OCI-LY3 (cell line): ENCODE measurements at regions not wholly inside any gene's neighbourhood (a gene's known extent, or its start where the extent isn't known, plus 50 kb on each side); places are given as distances from the start of the nearest gene placed in this dataset.

ENCODE experiments used
- H2AFZ ChIP-seq: fragments of 200-600, 300-600 bp; shearing (Covaris generic); 2 replicates; pipeline ENCODE4 v1.6.0; 2014; ENCODE audit warnings: antibody characterized with exemption, low read depth, low read length
- H3K27ac ChIP-seq: fragments of 200-600, 300-600 bp; sonication (generic); 2 replicates; pipeline ENCODE4 v1.5.1; 2014; ENCODE audit warnings: mild to moderate bottlenecking, low read length, moderate library complexity, mixed read lengths
- H3K27me3 ChIP-seq: fragments of 200-600, 300-600 bp; sonication (generic); 2 replicates; pipeline ENCODE4 v1.6.1; 2014; ENCODE audit warnings: low read depth, low read length, mixed read lengths
- H3K36me3 ChIP-seq: fragments of 200-600, 300-600 bp; sonication (generic); replicated peaks from 2 replicates; pipeline ENCODE3; 2014; ENCODE audit warnings: low read depth, low read length, mixed read lengths
- H3K4me1 ChIP-seq: fragments of 300-600, 200-600 bp; sonication (generic); 2 replicates; pipeline ENCODE4 v1.6.1; 2014; ENCODE audit warnings: low read length, mixed read lengths
- H3K4me2 ChIP-seq: fragments of 200-600, 300-600 bp; sonication (generic); 2 replicates; pipeline ENCODE4 v1.6.1; 2014; ENCODE audit warnings: low read length, mixed read lengths
- H3K4me3 ChIP-seq: fragments of 300-600, 200-600 bp; sonication (generic); 2 replicates; pipeline ENCODE4 v1.5.1; 2014; ENCODE audit warnings: antibody characterized with exemption, mild to moderate bottlenecking, low read length, moderate library complexity
- H3K79me2 ChIP-seq: fragments of 300-600, 200-600 bp; shearing (Covaris generic); 2 replicates; pipeline ENCODE4 v1.6.1; 2014; ENCODE audit warnings: mild to moderate bottlenecking, low read length, mixed read lengths
- H3K9ac ChIP-seq: fragments of 300-600, 200-600 bp; shearing (Covaris generic); 2 replicates; pipeline ENCODE4 v1.6.0; 2014; ENCODE audit warnings: mild to moderate bottlenecking, low read length, moderate library complexity
- H3K9me3 ChIP-seq: fragments of 200-600, 300-600 bp; shearing (Covaris generic); 2 replicates; pipeline ENCODE4 v1.6.1; 2014; ENCODE audit warnings: low read length, mixed read lengths; ENCODE audit not compliant: insufficient read depth
- H4K20me1 ChIP-seq: fragments of 200-600, 300-600 bp; sonication (generic); 2 replicates; pipeline ENCODE4 v1.6.1; 2016; ENCODE audit warnings: low read length, mixed read lengths; ENCODE audit not compliant: insufficient read depth
- EZH2phosphoT487 ChIP-seq: fragments of 200-600 bp; shearing (Covaris generic); IDR thresholded peaks from 2 replicates; pipeline ENCODE4 v1.6.1; 2018; ENCODE audit warnings: antibody characterized with exemption, mixed run types, low read depth
- TF ChIP-seq, protein P1 (sequence below): fragments of 200-600, 300-600 bp; sonication (generic); IDR thresholded peaks from 2 replicates; pipeline ENCODE4 v1.5.1; 2014; ENCODE audit warnings: antibody characterized with exemption, low read length, low read depth

DNA sequence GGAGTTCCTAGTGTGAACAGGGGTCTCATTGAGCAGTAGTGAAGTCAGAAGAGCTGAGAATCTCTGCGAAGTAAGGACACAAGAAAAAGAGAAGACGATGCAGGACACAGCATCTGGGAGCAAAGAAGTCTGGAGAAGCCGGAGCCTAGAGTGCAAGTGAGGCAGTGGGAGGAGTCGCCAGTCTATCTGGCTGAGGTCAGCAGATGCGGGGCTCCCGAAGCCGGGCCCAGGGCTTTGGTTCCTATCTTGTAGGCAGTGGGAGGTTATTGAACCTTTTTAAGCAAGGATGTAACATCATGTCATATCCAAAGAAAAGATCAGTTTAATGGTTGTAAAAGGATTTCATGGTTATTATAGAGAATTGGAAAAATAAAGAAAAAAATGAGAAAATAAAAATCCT is 90.8 kb upstream of the KCTD1 start:
- Histone ChIP-seq H3K27me3 (0 out of 2 replicates have a peak, but pooled peaks cover 3% of the 10 kb centered on the region), H3K4me1 (peaks cover 22% of the 10 kb centered on the region), H3K79me2 (no peaks in the 10 kb centered on the region), H3K9ac (no peak overlapping the region), H3K36me3 (no peaks in the 10 kb centered on the region), H3K4me2 (no peak overlapping the region), H3K9me3 (no peaks in the 10 kb centered on the region), H3K4me3 (no peak overlapping the region), H4K20me1 (no peaks in the 10 kb centered on the region), H2AFZ (no peak overlapping the region), H3K27ac (no peak overlapping the region)
- TF ChIP-seq, protein P1, sequence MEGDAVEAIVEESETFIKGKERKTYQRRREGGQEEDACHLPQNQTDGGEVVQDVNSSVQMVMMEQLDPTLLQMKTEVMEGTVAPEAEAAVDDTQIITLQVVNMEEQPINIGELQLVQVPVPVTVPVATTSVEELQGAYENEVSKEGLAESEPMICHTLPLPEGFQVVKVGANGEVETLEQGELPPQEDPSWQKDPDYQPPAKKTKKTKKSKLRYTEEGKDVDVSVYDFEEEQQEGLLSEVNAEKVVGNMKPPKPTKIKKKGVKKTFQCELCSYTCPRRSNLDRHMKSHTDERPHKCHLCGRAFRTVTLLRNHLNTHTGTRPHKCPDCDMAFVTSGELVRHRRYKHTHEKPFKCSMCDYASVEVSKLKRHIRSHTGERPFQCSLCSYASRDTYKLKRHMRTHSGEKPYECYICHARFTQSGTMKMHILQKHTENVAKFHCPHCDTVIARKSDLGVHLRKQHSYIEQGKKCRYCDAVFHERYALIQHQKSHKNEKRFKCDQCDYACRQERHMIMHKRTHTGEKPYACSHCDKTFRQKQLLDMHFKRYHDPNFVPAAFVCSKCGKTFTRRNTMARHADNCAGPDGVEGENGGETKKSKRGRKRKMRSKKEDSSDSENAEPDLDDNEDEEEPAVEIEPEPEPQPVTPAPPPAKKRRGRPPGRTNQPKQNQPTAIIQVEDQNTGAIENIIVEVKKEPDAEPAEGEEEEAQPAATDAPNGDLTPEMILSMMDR, result no peak
- TF ChIP-seq EZH2phosphoT487, result no peak

DNA sequence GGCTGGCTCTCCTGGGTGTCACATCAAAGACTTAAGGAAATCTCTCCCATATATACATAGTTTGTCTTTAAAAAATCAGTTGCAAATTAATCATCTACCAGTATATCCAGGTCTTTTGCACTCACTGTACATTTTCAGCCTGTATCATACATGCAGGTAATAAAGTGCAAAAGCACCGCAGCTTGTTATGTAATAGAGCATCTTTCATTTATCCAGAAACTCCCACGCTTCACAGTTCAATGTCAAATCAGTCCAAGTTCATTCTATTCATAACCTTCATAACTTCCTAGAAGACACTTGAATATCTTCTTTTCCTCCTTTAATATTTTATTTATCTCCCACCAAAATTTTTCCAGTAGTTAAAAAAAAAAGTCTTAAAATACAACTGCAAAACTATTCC is 89.6 kb upstream of the KCTD1 start:
- no peaks in the 10 kb centered on the region for H3K79me2 ChIP-seq
- H3K36me3 ChIP-seq, result no peaks in the 10 kb centered on the region
- 0 out of 2 replicates have a peak, but pooled peaks cover 3% of the 10 kb centered on the region for H3K27me3 ChIP-seq
- H3K27ac ChIP-seq, result no peak overlapping the region
- TF ChIP-seq, protein P1, result no peak
- TF ChIP-seq EZH2phosphoT487, result no peak
- H3K4me2 ChIP-seq, result no peak overlapping the region
- H2AFZ ChIP-seq, result no peak overlapping the region
- no peaks in the 10 kb centered on the region for H3K9me3 ChIP-seq
- no peaks in the 10 kb centered on the region for H4K20me1 ChIP-seq
- no peak overlapping the region for H3K9ac ChIP-seq
- peaks cover 20% of the 10 kb centered on the region for H3K4me1 ChIP-seq
- no peak overlapping the region for H3K4me3 ChIP-seq

DNA sequence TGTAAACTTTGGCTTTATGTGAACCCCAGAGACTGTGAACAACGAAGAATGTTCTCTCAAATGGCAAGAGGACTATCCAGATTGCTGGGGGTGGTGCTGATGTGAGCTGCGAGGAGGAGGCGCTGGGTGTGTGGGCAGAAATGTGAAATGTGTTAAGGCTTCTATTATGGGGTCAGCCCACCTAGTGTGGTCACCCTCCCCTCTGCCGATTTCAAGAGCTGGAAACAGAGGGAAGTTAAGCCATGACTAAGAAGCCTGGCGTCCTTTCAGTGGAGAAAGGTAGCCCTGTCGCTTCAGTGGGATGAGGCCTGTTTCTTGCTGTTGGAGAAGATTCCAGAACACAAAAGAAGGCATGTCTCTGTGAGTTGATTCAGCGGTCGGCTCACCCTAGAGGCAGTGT is 89.0 kb upstream of the KCTD1 start:
- Histone ChIP-seq H3K27ac (no peak overlapping the region), H4K20me1 (no peaks in the 10 kb centered on the region), H2AFZ (no peak overlapping the region), H3K27me3 (0 out of 2 replicates have a peak, but pooled peaks cover 3% of the 10 kb centered on the region), H3K79me2 (no peaks in the 10 kb centered on the region), H3K4me1 (peaks cover 20% of the 10 kb centered on the region), H3K36me3 (no peaks in the 10 kb centered on the region), H3K4me3 (no peak overlapping the region), H3K4me2 (no peak overlapping the region), H3K9ac (no peak overlapping the region), H3K9me3 (no peaks in the 10 kb centered on the region)
- TF ChIP-seq, protein P1, result no peak
- no peak for TF ChIP-seq EZH2phosphoT487

DNA sequence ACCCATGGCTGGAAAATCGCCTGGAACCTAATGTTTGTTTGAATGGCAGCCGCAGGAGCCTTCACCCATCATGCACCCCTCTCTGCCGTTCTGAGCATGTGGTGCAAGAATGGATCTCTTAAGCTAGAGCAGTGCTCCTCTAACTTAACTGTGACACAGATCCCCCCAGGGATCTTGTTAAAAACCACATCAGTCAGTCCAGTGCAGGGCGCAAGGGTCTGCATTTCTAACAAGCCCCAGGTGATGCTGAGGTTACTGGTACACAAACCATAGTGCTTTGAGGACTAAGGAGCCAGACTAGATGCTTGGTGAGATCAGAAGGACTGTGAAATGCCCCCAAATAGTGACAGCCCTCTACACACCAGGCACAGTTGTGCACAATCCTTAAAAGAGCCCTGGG is 87.1 kb upstream of the KCTD1 start:
- H3K4me1 ChIP-seq, result peaks cover 10% of the 10 kb centered on the region
- H3K27me3 ChIP-seq, result no peaks in the 10 kb centered on the region
- no peak overlapping the region for H3K4me2 ChIP-seq
- no peaks in the 10 kb centered on the region for H3K79me2 ChIP-seq
- H3K9me3 ChIP-seq, result no peaks in the 10 kb centered on the region
- TF ChIP-seq EZH2phosphoT487, result no peak
- TF ChIP-seq, protein P1, result no peak
- no peaks in the 10 kb centered on the region for H3K36me3 ChIP-seq
- no peak overlapping the region; the same call in 1 of the 2 replicates for H2AFZ ChIP-seq
- no peak overlapping the region for H3K4me3 ChIP-seq
- no peak overlapping the region for H3K27ac ChIP-seq
- H3K9ac ChIP-seq, result no peak overlapping the region
- no peaks in the 10 kb centered on the region for H4K20me1 ChIP-seq
